ENCODE measurements at regions not wholly inside any gene's neighbourhood (a gene's known extent, or its start where the extent isn't known, plus 50 kb on each side); places are given as distances from the start of the nearest gene placed in this dataset.

DNA sequence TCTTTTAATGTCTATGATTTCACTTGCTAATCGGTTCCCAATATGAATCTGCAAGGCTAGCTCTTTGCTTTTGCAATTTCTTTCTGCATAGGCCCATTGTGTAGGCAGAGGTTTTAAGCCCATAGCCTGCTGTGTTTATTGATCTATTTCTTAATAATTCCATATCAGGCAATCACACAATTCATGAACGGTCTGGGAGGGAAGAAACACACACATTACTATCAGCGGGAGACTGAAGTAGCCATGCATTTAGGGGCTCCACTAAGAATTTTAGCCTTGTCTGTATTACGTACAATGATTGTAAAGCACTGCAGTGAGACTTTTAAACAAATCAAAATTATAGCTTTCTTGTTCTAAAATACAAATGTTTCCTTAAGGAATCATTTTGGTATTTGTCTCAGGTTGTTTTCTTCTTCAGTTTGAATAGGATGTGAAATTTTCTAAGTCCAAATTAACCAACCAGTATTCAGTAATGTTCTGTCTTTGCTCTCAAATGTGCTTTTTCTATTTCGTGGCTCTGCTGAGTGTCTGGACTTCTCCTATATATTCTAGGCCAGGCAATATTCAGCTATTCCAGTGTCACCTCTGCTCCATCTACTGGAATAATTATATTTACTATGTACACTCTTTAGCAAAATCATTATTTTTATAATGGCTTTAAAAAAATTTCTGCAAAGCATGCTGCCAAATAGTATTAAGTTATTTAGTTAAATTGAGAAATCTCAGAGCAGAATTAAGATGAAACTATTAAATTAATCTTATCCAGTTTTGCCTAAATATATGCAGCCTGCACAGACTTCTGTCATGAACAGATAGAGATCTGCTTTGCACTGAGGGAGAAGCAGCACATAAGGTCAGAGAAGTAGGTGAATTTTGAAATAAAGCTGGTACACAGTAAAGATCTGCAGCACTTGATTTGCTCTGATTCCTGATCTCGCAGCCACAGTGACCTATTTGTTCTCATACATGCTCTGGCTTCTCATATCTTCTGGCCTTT is 103.0 kb upstream of the NAALADL2 start:
- no peak overlapping the region for H3K27ac ChIP-seq
- H3K4me1 ChIP-seq, result no peaks in the 10 kb centered on the region
- no peaks in the 10 kb centered on the region for H3K9me3 ChIP-seq
- intact Hi-C loops (cut with DNase I), result no loop called here
- H3K36me3 ChIP-seq, result no peaks in the 10 kb centered on the region
- TF ChIP-seq, protein P1, sequence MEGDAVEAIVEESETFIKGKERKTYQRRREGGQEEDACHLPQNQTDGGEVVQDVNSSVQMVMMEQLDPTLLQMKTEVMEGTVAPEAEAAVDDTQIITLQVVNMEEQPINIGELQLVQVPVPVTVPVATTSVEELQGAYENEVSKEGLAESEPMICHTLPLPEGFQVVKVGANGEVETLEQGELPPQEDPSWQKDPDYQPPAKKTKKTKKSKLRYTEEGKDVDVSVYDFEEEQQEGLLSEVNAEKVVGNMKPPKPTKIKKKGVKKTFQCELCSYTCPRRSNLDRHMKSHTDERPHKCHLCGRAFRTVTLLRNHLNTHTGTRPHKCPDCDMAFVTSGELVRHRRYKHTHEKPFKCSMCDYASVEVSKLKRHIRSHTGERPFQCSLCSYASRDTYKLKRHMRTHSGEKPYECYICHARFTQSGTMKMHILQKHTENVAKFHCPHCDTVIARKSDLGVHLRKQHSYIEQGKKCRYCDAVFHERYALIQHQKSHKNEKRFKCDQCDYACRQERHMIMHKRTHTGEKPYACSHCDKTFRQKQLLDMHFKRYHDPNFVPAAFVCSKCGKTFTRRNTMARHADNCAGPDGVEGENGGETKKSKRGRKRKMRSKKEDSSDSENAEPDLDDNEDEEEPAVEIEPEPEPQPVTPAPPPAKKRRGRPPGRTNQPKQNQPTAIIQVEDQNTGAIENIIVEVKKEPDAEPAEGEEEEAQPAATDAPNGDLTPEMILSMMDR (IDR thresholded peaks at IDR 0.05), result no peak
- TF ChIP-seq POLR2AphosphoS5 (IDR thresholded peaks at IDR 0.05; ENCODE audit: insufficient read depth in 1 of 2, low read depth in 1 of 2) (no peak), POLR2A (IDR thresholded peaks at IDR 0.05) (no peak)
- no peak overlapping the region for H3K4me3 ChIP-seq
- DNase-seq (ENCODE audit: extremely low spot score in 2 of 2), result no peak
- H3K27me3 ChIP-seq, result no peaks in the 10 kb centered on the region

DNA sequence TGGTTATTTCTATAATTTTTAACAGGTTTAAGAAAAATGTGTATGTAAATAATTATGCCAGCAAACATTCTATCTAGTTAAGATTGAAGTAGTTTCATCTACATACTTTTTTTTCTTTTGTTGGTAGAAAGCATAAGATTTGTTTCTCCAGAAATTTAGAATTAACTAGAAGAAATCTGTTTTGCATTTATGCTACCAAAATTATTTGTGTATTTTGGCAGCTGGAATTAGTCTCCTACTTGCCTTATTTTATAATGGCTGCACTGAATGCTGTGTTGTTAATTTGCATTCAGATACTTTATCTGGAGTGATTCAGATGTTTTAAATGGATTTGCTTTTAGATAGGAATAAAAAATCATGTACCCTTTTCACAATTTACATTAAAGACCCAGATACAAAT is 100.2 kb upstream of the NAALADL2 start:
- intact Hi-C loops (cut with DNase I), result no loop called here
- DNase-seq (ENCODE audit: extremely low spot score in 2 of 2), result no peak
- Histone ChIP-seq H3K9me3 (no peaks in the 10 kb centered on the region), H3K4me1 (no peaks in the 10 kb centered on the region), H3K36me3 (no peaks in the 10 kb centered on the region), H3K27ac (no peak overlapping the region), H3K4me3 (no peak overlapping the region), H3K27me3 (no peaks in the 10 kb centered on the region)
- no peak for TF ChIP-seq POLR2AphosphoS5 (IDR thresholded peaks at IDR 0.05; ENCODE audit: insufficient read depth in 1 of 2, low read depth in 1 of 2)
- TF ChIP-seq, protein P1 (IDR thresholded peaks at IDR 0.05), result no peak
- no peak for TF ChIP-seq POLR2A (IDR thresholded peaks at IDR 0.05)

DNA sequence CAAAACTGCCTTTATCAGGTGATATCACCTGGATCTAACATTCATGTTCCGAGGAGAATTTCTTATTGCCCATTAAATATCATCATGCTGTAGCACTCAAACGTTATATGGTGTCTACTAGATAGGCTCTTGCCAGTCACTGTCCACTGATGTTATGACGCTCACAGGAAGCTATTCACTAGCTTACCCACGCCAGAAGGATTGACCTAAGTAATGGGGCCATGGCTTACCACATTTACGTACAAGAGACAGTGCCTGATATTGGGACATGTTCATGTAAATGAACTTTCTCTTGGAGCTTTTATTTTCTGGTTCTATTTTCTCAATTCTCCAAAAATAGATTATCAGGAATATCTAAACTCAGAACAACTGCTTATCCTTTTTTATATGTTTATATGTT is 91.7 kb upstream of the NAALADL2 start:
- H3K4me3 ChIP-seq, result no peak overlapping the region
- no peak overlapping the region for H3K27ac ChIP-seq
- no peak for DNase-seq (ENCODE audit: extremely low spot score in 2 of 2)
- H3K36me3 ChIP-seq, result no peaks in the 10 kb centered on the region
- TF ChIP-seq POLR2A (IDR thresholded peaks at IDR 0.05) (no peak), POLR2AphosphoS5 (IDR thresholded peaks at IDR 0.05; ENCODE audit: insufficient read depth in 1 of 2, low read depth in 1 of 2) (no peak)
- TF ChIP-seq, protein P1 (IDR thresholded peaks at IDR 0.05), result no peak
- intact Hi-C loops (cut with DNase I), result no loop called here
- H3K4me1 ChIP-seq, result no peaks in the 10 kb centered on the region
- H3K9me3 ChIP-seq, result no peaks in the 10 kb centered on the region
- H3K27me3 ChIP-seq, result no peaks in the 10 kb centered on the region

DNA sequence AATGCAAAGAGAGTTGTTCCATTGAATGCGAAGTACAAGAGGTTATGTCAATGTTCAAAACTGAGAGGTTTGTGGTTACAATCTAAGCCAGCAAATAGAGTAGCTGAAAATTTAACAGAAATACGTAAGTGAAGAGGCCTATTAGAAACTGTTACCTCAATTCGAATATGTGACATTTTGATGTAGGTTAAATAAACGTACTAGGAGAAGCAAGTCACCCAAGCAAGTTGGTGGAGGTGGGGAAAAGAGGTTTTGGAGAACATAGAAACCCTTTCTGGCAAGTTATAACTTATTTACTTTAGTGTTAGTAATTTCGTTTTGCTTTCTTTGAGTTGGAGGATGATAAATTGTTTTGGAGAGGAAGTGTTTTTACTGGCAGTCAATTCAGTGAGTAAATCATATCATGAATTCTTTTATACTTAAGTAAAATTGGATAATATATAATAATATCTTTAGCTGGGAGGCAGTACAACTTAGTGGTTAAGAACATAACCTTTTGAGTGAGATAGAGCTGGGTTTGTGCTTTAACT is 91.2 kb upstream of the NAALADL2 start:
- DNase-seq (ENCODE audit: extremely low spot score in 2 of 2), result no peak
- H3K9me3 ChIP-seq, result no peaks in the 10 kb centered on the region
- no peak overlapping the region for H3K27ac ChIP-seq
- TF ChIP-seq POLR2AphosphoS5 (IDR thresholded peaks at IDR 0.05; ENCODE audit: insufficient read depth in 1 of 2, low read depth in 1 of 2), result no peak
- TF ChIP-seq, protein P1 (IDR thresholded peaks at IDR 0.05), result no peak
- no peak for TF ChIP-seq POLR2A (IDR thresholded peaks at IDR 0.05)
- H3K27me3 ChIP-seq, result no peaks in the 10 kb centered on the region
- intact Hi-C loops (cut with DNase I), result no loop called here
- no peaks in the 10 kb centered on the region for H3K4me1 ChIP-seq
- no peak overlapping the region for H3K4me3 ChIP-seq
- no peaks in the 10 kb centered on the region for H3K36me3 ChIP-seq

DNA sequence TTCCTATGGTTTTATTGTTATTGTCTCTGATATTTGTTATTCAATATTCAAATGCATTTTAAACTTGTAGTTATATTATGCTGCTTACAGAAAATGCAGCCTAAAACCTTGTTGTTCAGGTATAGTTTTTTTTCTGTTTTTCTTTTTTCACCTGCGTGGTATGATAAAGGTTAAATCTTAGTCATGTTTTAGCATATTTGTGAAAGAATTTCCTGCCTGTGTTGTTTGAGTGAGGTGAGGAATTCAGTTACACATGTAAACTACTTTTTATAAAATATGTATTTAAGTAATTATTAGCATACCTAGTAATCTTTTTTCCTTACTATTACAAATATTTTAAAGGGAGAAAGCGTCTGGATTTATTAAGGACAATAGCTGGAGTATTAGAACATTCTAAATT is 90.0 kb upstream of the NAALADL2 start:
- Histone ChIP-seq H3K27me3 (no peaks in the 10 kb centered on the region), H3K9me3 (no peaks in the 10 kb centered on the region), H3K36me3 (no peaks in the 10 kb centered on the region), H3K4me3 (no peak overlapping the region), H3K4me1 (no peaks in the 10 kb centered on the region), H3K27ac (no peak overlapping the region)
- intact Hi-C loops (cut with DNase I), result no loop called here
- TF ChIP-seq POLR2AphosphoS5 (IDR thresholded peaks at IDR 0.05; ENCODE audit: insufficient read depth in 1 of 2, low read depth in 1 of 2) (no peak), POLR2A (IDR thresholded peaks at IDR 0.05) (no peak)
- TF ChIP-seq, protein P1 (IDR thresholded peaks at IDR 0.05), result no peak
- no peak for DNase-seq (ENCODE audit: extremely low spot score in 2 of 2)

All from vagina (tissue), 2 donors.